Neural crest cell (in vitro differentiated cells): ENCODE measurements at regions not wholly inside any gene's neighbourhood (a gene's known extent, or its start where the extent isn't known, plus 50 kb on each side); places are given as distances from the start of the nearest gene placed in this dataset.

Source experiments
- DNase-seq: peaks from one replicate; pipeline ENCODE4 v3.0.0; 2021; ENCODE audit warnings: low read depth, mixed read lengths, low spot score
- H3K27ac Mint-ChIP-seq: one replicate; pipeline ENCODE4 v1.8.0; 2021; ENCODE audit warnings: mild to moderate bottlenecking, mixed read lengths; ENCODE audit not compliant: unreplicated experiment
- H3K27me3 Mint-ChIP-seq: 2 replicates; pipeline ENCODE4 v1.8.0; 2021; ENCODE audit warnings: low read depth, mild to moderate bottlenecking, mixed read lengths
- H3K36me3 Mint-ChIP-seq: 2 replicates; pipeline ENCODE4 v1.8.0; 2021; ENCODE audit warnings: low read depth, mild to moderate bottlenecking, mixed read lengths
- H3K4me1 Mint-ChIP-seq: 2 replicates; pipeline ENCODE4 v1.8.0; 2021; ENCODE audit warnings: mixed read lengths
- H3K4me3 Mint-ChIP-seq: one replicate; pipeline ENCODE4 v1.8.0; 2021; ENCODE audit warnings: mild to moderate bottlenecking, mixed read lengths
- H3K9me3 Mint-ChIP-seq: 2 replicates; pipeline ENCODE4 v1.8.0; 2021; ENCODE audit warnings: mixed read lengths
- TF ChIP-seq, protein P1 (sequence below): fragments of 200-600 bp; sonication (generic); conservative IDR thresholded peaks from 2 replicates; pipeline ENCODE4 v1.5.0; 2021; ENCODE audit warnings: antibody characterized with exemption, mild to moderate bottlenecking

GRCh38 chr2:239504643-239505235 is 103.9 kb upstream of the HDAC4 start:
- Mint-ChIP-seq H3K36me3 (no peaks in the 10 kb centered on the region), H3K27ac (no peak overlapping the region), H3K4me3 (no peak overlapping the region), H3K9me3 (no peaks in the 10 kb centered on the region), H3K4me1 (peaks cover 15% of the 10 kb centered on the region), H3K27me3 (peaks cover 35% of the 10 kb centered on the region)
- no peak for DNase-seq
- TF ChIP-seq, protein P1, sequence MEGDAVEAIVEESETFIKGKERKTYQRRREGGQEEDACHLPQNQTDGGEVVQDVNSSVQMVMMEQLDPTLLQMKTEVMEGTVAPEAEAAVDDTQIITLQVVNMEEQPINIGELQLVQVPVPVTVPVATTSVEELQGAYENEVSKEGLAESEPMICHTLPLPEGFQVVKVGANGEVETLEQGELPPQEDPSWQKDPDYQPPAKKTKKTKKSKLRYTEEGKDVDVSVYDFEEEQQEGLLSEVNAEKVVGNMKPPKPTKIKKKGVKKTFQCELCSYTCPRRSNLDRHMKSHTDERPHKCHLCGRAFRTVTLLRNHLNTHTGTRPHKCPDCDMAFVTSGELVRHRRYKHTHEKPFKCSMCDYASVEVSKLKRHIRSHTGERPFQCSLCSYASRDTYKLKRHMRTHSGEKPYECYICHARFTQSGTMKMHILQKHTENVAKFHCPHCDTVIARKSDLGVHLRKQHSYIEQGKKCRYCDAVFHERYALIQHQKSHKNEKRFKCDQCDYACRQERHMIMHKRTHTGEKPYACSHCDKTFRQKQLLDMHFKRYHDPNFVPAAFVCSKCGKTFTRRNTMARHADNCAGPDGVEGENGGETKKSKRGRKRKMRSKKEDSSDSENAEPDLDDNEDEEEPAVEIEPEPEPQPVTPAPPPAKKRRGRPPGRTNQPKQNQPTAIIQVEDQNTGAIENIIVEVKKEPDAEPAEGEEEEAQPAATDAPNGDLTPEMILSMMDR = no peak

GRCh38 chr2:239502430-239503186 is 101.8 kb upstream of the HDAC4 start:
- Mint-ChIP-seq H3K27ac (no peak overlapping the region), H3K9me3 (no peaks in the 10 kb centered on the region), H3K27me3 (peaks cover 52% of the 10 kb centered on the region), H3K4me3 (no peak overlapping the region), H3K4me1 (peaks cover 15% of the 10 kb centered on the region), H3K36me3 (no peaks in the 10 kb centered on the region)
- no peak for DNase-seq
- TF ChIP-seq, protein P1 = no peak

DNA sequence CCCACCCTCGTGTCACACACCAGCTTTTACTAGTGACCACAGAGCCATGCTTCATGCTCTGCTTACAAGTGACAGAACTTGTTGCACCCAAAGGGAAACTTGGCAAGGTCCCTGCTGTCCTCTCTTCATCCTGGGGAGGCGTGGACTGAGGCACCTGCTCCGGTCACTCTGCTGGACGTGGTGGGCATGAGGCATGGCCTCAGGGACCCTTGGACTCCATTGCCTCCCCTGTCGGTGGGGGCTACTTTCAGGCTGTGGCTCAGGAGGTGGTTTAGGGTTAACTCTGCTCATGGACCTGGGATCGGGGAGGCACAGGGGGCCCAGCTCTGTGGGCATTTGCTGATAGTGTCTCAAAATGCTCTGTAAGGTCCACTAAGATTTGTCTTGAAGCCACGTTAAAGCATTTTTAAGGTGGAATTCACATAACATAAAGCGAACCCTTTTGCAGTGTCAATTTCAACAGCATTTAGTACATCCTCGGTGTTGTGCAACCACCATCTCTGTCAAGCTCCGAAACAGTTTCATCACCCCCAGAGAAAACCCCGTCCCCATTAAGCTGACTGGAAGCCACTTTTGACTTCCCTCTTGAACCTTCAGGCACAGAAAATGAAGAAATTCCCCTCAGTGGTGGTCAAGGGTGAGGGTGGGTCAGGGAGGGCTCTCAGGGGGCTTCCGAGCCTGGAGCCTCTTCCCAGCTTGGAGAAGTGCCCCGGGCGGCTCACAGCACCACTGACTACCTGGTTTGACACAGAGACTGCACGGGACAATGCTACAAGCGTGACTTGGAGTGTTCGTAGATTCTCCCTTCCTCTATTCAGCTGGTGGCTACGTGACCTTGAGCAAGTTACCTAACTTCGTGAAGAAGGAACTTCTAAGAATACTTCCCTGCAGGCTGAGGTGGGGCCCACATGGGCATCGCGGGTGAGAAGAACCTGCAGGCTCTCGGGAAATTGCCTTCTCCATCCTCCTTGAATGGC is 100.0 kb upstream of the HDAC4 start:
- Mint-ChIP-seq H3K36me3 (no peaks in the 10 kb centered on the region), H3K4me1 (peaks cover 26% of the 10 kb centered on the region), H3K9me3 (no peaks in the 10 kb centered on the region), H3K27me3 (peaks cover 59% of the 10 kb centered on the region), H3K4me3 (no peak overlapping the region), H3K27ac (no peak overlapping the region)
- TF ChIP-seq, protein P1 = no peak
- DNase-seq = no peak

GRCh38 chr2:239499726-239500573 is 99.1 kb upstream of the HDAC4 start:
- DNase-seq = no peak
- TF ChIP-seq, protein P1 = no peak
- Mint-ChIP-seq H3K4me1 (peaks cover 32% of the 10 kb centered on the region), H3K4me3 (no peak overlapping the region), H3K9me3 (no peaks in the 10 kb centered on the region), H3K27me3 (peaks cover 64% of the 10 kb centered on the region), H3K36me3 (no peaks in the 10 kb centered on the region), H3K27ac (no peak overlapping the region)
